Testis (tissue), 2 donors: ENCODE measurements at regions not wholly inside any gene's neighbourhood (a gene's known extent, or its start where the extent isn't known, plus 50 kb on each side); places are given as distances from the start of the nearest gene placed in this dataset.

ENCODE experiments used
- CTCF ChIP-seq, 3 experiments: fragments of 450-650 bp in 2 of 3; fragments of 200-600 bp in 1 of 3; sonication (generic) in 1 of 3; IDR thresholded peaks; one replicate each; pipeline ENCODE4 v1.5.1; 2016 to 2019; ENCODE audit warnings: antibody characterized with exemption in 3 of 3, mild to moderate bottlenecking in 2 of 3, moderate library complexity in 1 of 3
- POLR2A ChIP-seq: fragments of 450-650 bp; IDR thresholded peaks from one replicate; pipeline ENCODE4 v1.6.1; 2017; ENCODE audit warnings: antibody characterized with exemption, mild to moderate bottlenecking, moderate library complexity

DNA sequence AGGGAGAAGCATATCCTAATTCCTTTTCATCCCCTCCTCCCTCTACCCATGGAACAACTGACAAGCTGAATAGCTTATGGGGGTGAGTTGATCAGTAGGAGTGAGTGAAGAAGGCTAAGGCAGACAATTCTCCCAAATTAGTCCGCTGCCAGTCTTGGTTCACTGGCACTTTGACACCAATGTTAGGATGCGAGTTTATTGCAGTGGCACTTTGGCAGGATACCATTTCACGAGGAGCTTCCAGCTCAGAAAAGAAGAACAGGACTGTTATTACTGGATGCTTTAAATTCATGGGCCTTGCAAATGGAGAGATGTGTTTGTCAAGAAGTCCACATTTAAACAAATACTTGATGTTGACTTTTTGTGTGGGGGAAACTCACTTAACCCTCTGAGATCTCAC lies 427.6 kb downstream of the NR2F1-AS1 start:
- no peak for TF ChIP-seq CTCF (IDR thresholded peaks at IDR 0.05)
- no peak for TF ChIP-seq POLR2A
